ENCODE measurements at regions not wholly inside any gene's neighbourhood (a gene's known extent, or its start where the extent isn't known, plus 50 kb on each side); places are given as distances from the start of the nearest gene placed in this dataset.

- Histone ChIP-seq H3K9me3 (no peaks in the 10 kb centered on the region), H3K4me3 (no peak overlapping the region), H3K36me3 (ENCODE audit: low read depth) (no peaks in the 10 kb centered on the region), H3K4me1 (ENCODE audit: low read depth) (no peaks in the 10 kb centered on the region)
- DNase-seq = peak in 1 of 3 donors; percentile 23
- no peak for TF ChIP-seq CTCF (IDR thresholded peaks at IDR 0.05)
- no peak for ATAC-seq
- intact Hi-C loops (cut with DNase I, micrococcal nuclease) = no loop called here
Measured at GRCh38 chr22:44592126-44592823, 94.2 kb upstream of the RTL6 start.

GRCh38 chr22:44591146-44591790, 93.2 kb upstream of the RTL6 start:
- H3K4me3 ChIP-seq = no peak overlapping the region
- no peaks in the 10 kb centered on the region for H3K9me3 ChIP-seq
- ATAC-seq = no peak
- H3K4me1 ChIP-seq (ENCODE audit: low read depth) = no peaks in the 10 kb centered on the region
- no peaks in the 10 kb centered on the region for H3K36me3 ChIP-seq (ENCODE audit: low read depth)
- peak in 1 of 3 donors; percentile 27 for DNase-seq
- intact Hi-C loops (cut with DNase I, micrococcal nuclease) = no loop called here
- TF ChIP-seq CTCF (IDR thresholded peaks at IDR 0.05) = no peak

GRCh38 chr22:44590291-44590690, 92.3 kb upstream of the RTL6 start:
- no peaks in the 10 kb centered on the region for H3K4me1 ChIP-seq (ENCODE audit: low read depth)
- intact Hi-C loops (cut with DNase I, micrococcal nuclease) = no loop called here
- no peaks in the 10 kb centered on the region for H3K36me3 ChIP-seq (ENCODE audit: low read depth)
- no peak for TF ChIP-seq CTCF (IDR thresholded peaks at IDR 0.05)
- H3K4me3 ChIP-seq = no peak overlapping the region
- H3K9me3 ChIP-seq = no peaks in the 10 kb centered on the region
- ATAC-seq (no peak), DNase-seq (peak in 1 of 3 donors; percentile 19)

GRCh38 chr22:44589831-44590230, 91.8 kb upstream of the RTL6 start:
- intact Hi-C loops (cut with DNase I, micrococcal nuclease) = no loop called here
- no peaks in the 10 kb centered on the region for H3K36me3 ChIP-seq (ENCODE audit: low read depth)
- ATAC-seq = no peak
- no peaks in the 10 kb centered on the region for H3K9me3 ChIP-seq
- H3K4me3 ChIP-seq = no peak overlapping the region
- TF ChIP-seq CTCF (IDR thresholded peaks at IDR 0.05) = no peak
- DNase-seq = peak in 1 of 3 donors; percentile 12
- H3K4me1 ChIP-seq (ENCODE audit: low read depth) = no peaks in the 10 kb centered on the region

GRCh38 chr22:44588348-44588747, 90.3 kb upstream of the RTL6 start:
- Histone ChIP-seq H3K9me3 (no peaks in the 10 kb centered on the region), H3K4me1 (ENCODE audit: low read depth) (no peaks in the 10 kb centered on the region), H3K4me3 (no peak overlapping the region), H3K36me3 (ENCODE audit: low read depth) (no peaks in the 10 kb centered on the region)
- ATAC-seq = no peak
- TF ChIP-seq CTCF (IDR thresholded peaks at IDR 0.05) = no peak
- intact Hi-C loops (cut with DNase I, micrococcal nuclease) = no loop called here
- DNase-seq = peak in 1 of 3 donors; percentile 9
